IMR-90 (cell line): ENCODE measurements at regions not wholly inside any gene's neighbourhood (a gene's known extent, or its start where the extent isn't known, plus 50 kb on each side); places are given as distances from the start of the nearest gene placed in this dataset.

ENCODE experiments used
- ATAC-seq: fragments of 200-7000 bp; cut with Tn5 transposase; 2 replicates; pipeline ENCODE4 v1.9.1; 2020; ENCODE audit warnings: low read depth, mild to moderate bottlenecking, moderate library complexity
- BruUV-seq: library from RNA; stranded (reverse); fragments of 400-500 nt; replicated peaks from 2 replicates; lab custom pipeline; 2021; lab: Mats Ljungman, UMichigan
- CTCF ChIA-PET: fragments of 300-600 bp; formaldehyde crosslinking; extraction: SDS; loops from one replicate; lab custom pipeline; 2021; ENCODE audit warnings: antibody characterized with exemption; lab: Yijun Ruan, JAX
- POLR2A ChIA-PET: fragments of 300-600 bp; sonication (Branson Sonifier 250); formaldehyde crosslinking; loops from one replicate; lab custom pipeline; 2022; ENCODE audit warnings: antibody characterized with exemption; ENCODE audit not compliant: unreplicated experiment; lab: Charles Lee
- DNase-seq: peaks from one replicate; pipeline ENCODE4 v3.0.0; 2013
- H2AFZ ChIP-seq: replicated peaks from 2 replicates; pipeline ENCODE3; 2013; ENCODE audit warnings: low read length, mild to moderate bottlenecking; ENCODE audit not compliant: poor library complexity
- H2AK5ac ChIP-seq: 2 replicates; pipeline ENCODE4 v1.6.1; 2013; ENCODE audit warnings: low read depth, low read length, inconsistent platforms
- H2AK9ac ChIP-seq: replicated peaks from 2 replicates; pipeline ENCODE3; 2013; ENCODE audit warnings: mild to moderate bottlenecking, low read depth, low read length, moderate library complexity; ENCODE audit not compliant: poor library complexity
- H2BK120ac ChIP-seq: 2 replicates; pipeline ENCODE4 v1.6.1; 2013; ENCODE audit warnings: low read depth, low read length, inconsistent platforms
- H2BK15ac ChIP-seq: 3 replicates; pipeline ENCODE4 v1.6.1; 2013; ENCODE audit warnings: low read depth, low read length, inconsistent platforms
- H2BK20ac ChIP-seq: 2 replicates; pipeline ENCODE4 v1.6.1; 2013; ENCODE audit warnings: low read depth, mild to moderate bottlenecking, inconsistent platforms, low read length, moderate library complexity
- H2BK5ac ChIP-seq: 2 replicates; pipeline ENCODE4 v1.6.1; 2013; ENCODE audit warnings: mild to moderate bottlenecking, low read depth, low read length, inconsistent platforms; ENCODE audit not compliant: poor library complexity, severe bottlenecking
- H3K14ac ChIP-seq: replicated peaks from 2 replicates; pipeline ENCODE4 v1.6.1; 2013; ENCODE audit warnings: low read depth, low read length, inconsistent platforms
- H3K18ac ChIP-seq: 2 replicates; pipeline ENCODE4 v1.6.1; 2013; ENCODE audit warnings: low read depth, low read length, control low read depth
- H3K23ac ChIP-seq: 2 replicates; pipeline ENCODE4 v1.6.1; 2013; ENCODE audit warnings: low read depth, low read length, inconsistent platforms
- H3K27ac ChIP-seq: 2 replicates; pipeline ENCODE4 v1.5.1; 2013; ENCODE audit warnings: mild to moderate bottlenecking, control low read depth, low read length; ENCODE audit not compliant: insufficient read depth
- H3K27me3 ChIP-seq: 2 replicates; pipeline ENCODE4 v1.6.1; 2013; ENCODE audit warnings: low read length; ENCODE audit not compliant: control insufficient read depth, insufficient read depth
- H3K36me3 ChIP-seq: 2 replicates; pipeline ENCODE4 v1.6.1; 2013; ENCODE audit warnings: low read length, mixed read lengths; ENCODE audit not compliant: control insufficient read depth, insufficient read depth
- H3K4ac ChIP-seq: 2 replicates; pipeline ENCODE4 v1.6.1; 2013; ENCODE audit warnings: low read depth, low read length, inconsistent platforms
- H3K4me1 ChIP-seq: 2 replicates; pipeline ENCODE4 v1.6.1; 2013; ENCODE audit warnings: low read length, mixed read lengths; ENCODE audit not compliant: control insufficient read depth, insufficient read depth
- H3K4me2 ChIP-seq: 2 replicates; pipeline ENCODE4 v1.6.1; 2013; ENCODE audit warnings: low read depth, mild to moderate bottlenecking, control low read depth, low read length, moderate library complexity
- H3K4me3 ChIP-seq: 2 replicates; pipeline ENCODE4 v1.5.1; 2013; ENCODE audit warnings: low read depth, mild to moderate bottlenecking, control low read depth, low read length, moderate library complexity; ENCODE audit not compliant: insufficient read depth
- H3K56ac ChIP-seq: 2 replicates; pipeline ENCODE4 v1.6.1; 2013; ENCODE audit warnings: low read length, inconsistent platforms; ENCODE audit not compliant: insufficient read depth; ENCODE audit errors: extremely low read depth
- H3K79me1 ChIP-seq, 2 experiments: 2 replicates each; pipeline ENCODE4 v1.6.1; 2013; ENCODE audit warnings: low read length in 2 of 2, inconsistent platforms in 1 of 2, low read depth in 1 of 2
- H3K9ac ChIP-seq: 2 replicates; pipeline ENCODE4 v1.6.1; 2013; ENCODE audit warnings: low read depth, low read length, control low read depth
- H3K9me1 ChIP-seq: 2 replicates; pipeline ENCODE4 v1.6.1; 2013; ENCODE audit warnings: low read length, inconsistent platforms; ENCODE audit not compliant: insufficient read depth
- H3K9me3 ChIP-seq: 2 replicates; pipeline ENCODE4 v1.6.1; 2013; ENCODE audit warnings: low read length; ENCODE audit not compliant: control insufficient read depth, insufficient read depth
- H4K20me1 ChIP-seq: 2 replicates; pipeline ENCODE4 v1.6.1; 2013; ENCODE audit warnings: low read length, inconsistent platforms; ENCODE audit not compliant: insufficient read depth
- H4K5ac ChIP-seq: 2 replicates; pipeline ENCODE4 v1.6.1; 2013; ENCODE audit warnings: mild to moderate bottlenecking, low read depth, low read length, control low read depth
- H4K8ac ChIP-seq, 2 experiments: 2 replicates each; pipeline ENCODE4 v1.6.1; 2013; ENCODE audit warnings: low read depth in 2 of 2, low read length in 2 of 2, control low read depth in 1 of 2, inconsistent platforms in 1 of 2
- H4K91ac ChIP-seq: 2 replicates; pipeline ENCODE4 v1.6.1; 2013; ENCODE audit warnings: low read depth, low read length, inconsistent platforms; ENCODE audit not compliant: insufficient read depth
- MAFK ChIP-seq: IDR thresholded peaks from 2 replicates; pipeline ENCODE4 v1.6.1; 2012; ENCODE audit warnings: low read depth, low read length, improper control_type of control experiment
- NFE2L2 ChIP-seq: fragments of 150-350 bp; IDR thresholded peaks from 2 replicates; pipeline ENCODE4 v1.6.1; 2016; ENCODE audit warnings: low read depth, mild to moderate bottlenecking, low read length
- RCOR1 ChIP-seq: IDR thresholded peaks from 2 replicates; pipeline ENCODE4 v1.6.1; 2012; ENCODE audit warnings: mild to moderate bottlenecking, low read length, improper control_type of control experiment; ENCODE audit not compliant: insufficient replicate concordance
- WGBS, 2 experiments: methylation state at CpG; one replicate each; pipeline versions ENCODE4 v1.1.5 to v1.1.7; 2013; ENCODE audit warnings: missing lambda C conversion rate in 2 of 2; ENCODE audit not compliant: insufficient read length in 1 of 2; ENCODE audit errors: extremely low coverage in 2 of 2; 5-methylcytosine and 5-hydroxymethylcytosine counted together
- dilution Hi-C: fragments of 300-500 bp; cut with HindIII; formaldehyde crosslinking; loops from one replicate; pipeline ENCODE4 v1.14.3; 2018; ENCODE audit warnings: low sequenced_read_pairs; ENCODE audit not compliant: unreplicated experiment
- in situ Hi-C: fragments of 300-500 bp; cut with MboI; formaldehyde crosslinking; loops from 3 replicates; pipeline ENCODE4 v1.14.3; 2019; ENCODE audit warnings: low sequenced_read_pairs, inconsistent platforms, mixed read lengths
- intact Hi-C: fragments of 100-400 bp; cut with micrococcal nuclease; formaldehyde crosslinking; loops from 2 replicates; pipeline ENCODE4 v1.10.0; 2022
- TF ChIP-seq, protein P1 (sequence below): conservative IDR thresholded peaks from 2 replicates; pipeline ENCODE4 v1.5.1; 2012; ENCODE audit warnings: mild to moderate bottlenecking, low read depth, low read length, improper control_type of control experiment

GRCh38 chr1:106964495-106964894 is 92.0 kb upstream of the PRMT6 start:
- Histone ChIP-seq H3K4me2 (no peak overlapping the region), H2BK120ac (no peak overlapping the region), H4K5ac (no peak overlapping the region), H3K4ac (no peak overlapping the region), H3K56ac (no peak overlapping the region), H3K9me1 (no peaks in the 10 kb centered on the region), H2AK9ac (no peak overlapping the region), H2AFZ (no peak overlapping the region), H2BK15ac (no peak overlapping the region), H3K79me1 (no peaks in the 10 kb centered on the region), H3K23ac (no peak overlapping the region), H4K91ac (no peak overlapping the region), H3K9ac (no peak overlapping the region), H3K4me1 (no peaks in the 10 kb centered on the region), H3K9me3 (no peaks in the 10 kb centered on the region), H2BK5ac (no peak overlapping the region), H3K14ac (no peak overlapping the region), H3K4me3 (no peak overlapping the region), H3K27ac (no peak overlapping the region), H4K8ac (no peak overlapping the region), H2AK5ac (no peak overlapping the region), H3K36me3 (no peaks in the 10 kb centered on the region), H2BK20ac (no peak overlapping the region), H3K18ac (no peak overlapping the region), H4K20me1 (no peaks in the 10 kb centered on the region), H3K27me3 (no peaks in the 10 kb centered on the region)
- no TSS peak for BruUV-seq
- CTCF ChIA-PET: no interaction called here
- intact Hi-C loops (no loop called here), dilution Hi-C loops (no loop called here), in situ Hi-C loops (no loop called here)
- POLR2A ChIA-PET: no interaction called here
- WGBS, 2 experiments: no CpG with 5 or more reads among the region's 4 CpGs
- peak; percentile 28; the same call in 1 of the 2 replicates for TF ChIP-seq MAFK
- TF ChIP-seq, protein P1, sequence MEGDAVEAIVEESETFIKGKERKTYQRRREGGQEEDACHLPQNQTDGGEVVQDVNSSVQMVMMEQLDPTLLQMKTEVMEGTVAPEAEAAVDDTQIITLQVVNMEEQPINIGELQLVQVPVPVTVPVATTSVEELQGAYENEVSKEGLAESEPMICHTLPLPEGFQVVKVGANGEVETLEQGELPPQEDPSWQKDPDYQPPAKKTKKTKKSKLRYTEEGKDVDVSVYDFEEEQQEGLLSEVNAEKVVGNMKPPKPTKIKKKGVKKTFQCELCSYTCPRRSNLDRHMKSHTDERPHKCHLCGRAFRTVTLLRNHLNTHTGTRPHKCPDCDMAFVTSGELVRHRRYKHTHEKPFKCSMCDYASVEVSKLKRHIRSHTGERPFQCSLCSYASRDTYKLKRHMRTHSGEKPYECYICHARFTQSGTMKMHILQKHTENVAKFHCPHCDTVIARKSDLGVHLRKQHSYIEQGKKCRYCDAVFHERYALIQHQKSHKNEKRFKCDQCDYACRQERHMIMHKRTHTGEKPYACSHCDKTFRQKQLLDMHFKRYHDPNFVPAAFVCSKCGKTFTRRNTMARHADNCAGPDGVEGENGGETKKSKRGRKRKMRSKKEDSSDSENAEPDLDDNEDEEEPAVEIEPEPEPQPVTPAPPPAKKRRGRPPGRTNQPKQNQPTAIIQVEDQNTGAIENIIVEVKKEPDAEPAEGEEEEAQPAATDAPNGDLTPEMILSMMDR: no peak
- no peak for TF ChIP-seq NFE2L2
- no peak for TF ChIP-seq RCOR1
- ATAC-seq (no peak), DNase-seq (no peak)
